HUES6 (cell line): ENCODE measurements at regions not wholly inside any gene's neighbourhood (a gene's known extent, or its start where the extent isn't known, plus 50 kb on each side); places are given as distances from the start of the nearest gene placed in this dataset.

ENCODE experiments used
- H3K27ac ChIP-seq: 2 replicates; pipeline ENCODE4 v1.7.0; 2013; ENCODE audit warnings: low read depth, mild to moderate bottlenecking, low read length, inconsistent platforms
- H3K27me3 ChIP-seq: 2 replicates; pipeline ENCODE4 v1.6.1; 2013; ENCODE audit warnings: low read length; ENCODE audit not compliant: control insufficient read depth, insufficient read depth
- H3K36me3 ChIP-seq: 2 replicates; pipeline ENCODE4 v1.6.1; 2013; ENCODE audit warnings: low read length; ENCODE audit not compliant: control insufficient read depth, insufficient read depth
- H3K4me1 ChIP-seq: 2 replicates; pipeline ENCODE4 v1.6.1; 2013; ENCODE audit warnings: low read length; ENCODE audit not compliant: control insufficient read depth, insufficient read depth
- H3K4me3 ChIP-seq: 2 replicates; pipeline ENCODE4 v1.5.1; 2013; ENCODE audit warnings: low read depth, low read length
- H3K9ac ChIP-seq: one replicate; pipeline ENCODE4 v1.6.1; 2013; ENCODE audit warnings: mild to moderate bottlenecking, low read length
- H3K9me3 ChIP-seq: 2 replicates; pipeline ENCODE4 v1.6.1; 2013; ENCODE audit warnings: low read depth, low read length; ENCODE audit not compliant: control insufficient read depth, insufficient read depth

DNA sequence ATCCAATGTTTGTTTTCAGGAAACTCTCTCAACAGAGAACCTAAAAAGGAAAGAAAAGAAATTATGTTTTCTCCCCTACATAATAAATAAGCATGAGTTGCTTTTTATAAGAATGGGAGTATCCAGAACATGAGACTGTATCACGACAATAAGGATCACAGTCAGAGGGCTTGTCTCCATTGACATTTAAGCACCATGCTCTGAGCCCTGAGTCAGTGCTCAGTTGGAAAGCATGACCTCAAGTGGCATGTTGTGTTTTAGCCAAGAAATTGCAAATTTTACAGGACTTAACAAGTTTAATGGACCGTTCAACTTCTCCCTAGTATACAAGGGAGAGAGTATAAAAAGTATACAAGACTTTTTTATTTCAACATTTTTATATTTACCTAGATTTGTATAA lies 431.6 kb downstream of the GJA1 start:
- H3K4me3 ChIP-seq: no peak overlapping the region
- no peak overlapping the region for H3K9ac ChIP-seq
- no peak overlapping the region for H3K27ac ChIP-seq
- H3K27me3 ChIP-seq: no peaks in the 10 kb centered on the region
- H3K4me1 ChIP-seq: no peaks in the 10 kb centered on the region; the same call in 1 of the 2 replicates
- no peaks in the 10 kb centered on the region; the same call in 1 of the 2 replicates for H3K36me3 ChIP-seq
- H3K9me3 ChIP-seq: peaks cover 10% of the 10 kb centered on the region

DNA sequence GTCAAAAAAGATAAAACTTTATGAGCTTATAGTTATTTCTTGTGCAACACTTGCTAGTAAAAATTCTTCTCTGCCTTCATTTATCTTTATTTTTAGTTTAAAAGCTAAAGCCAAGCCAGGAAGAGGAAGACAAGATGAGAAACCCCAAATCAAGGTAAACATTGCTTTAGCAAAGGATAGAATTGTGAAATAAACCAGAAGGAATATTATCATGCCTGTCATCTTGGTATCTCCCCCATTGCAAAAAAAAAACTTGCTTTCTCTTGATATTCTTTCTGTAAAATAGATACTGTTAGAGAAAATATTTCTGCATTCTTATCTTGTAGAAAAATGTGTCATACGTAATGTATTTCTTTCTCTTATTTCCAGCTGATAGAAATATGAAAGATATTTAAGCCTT lies 432.8 kb downstream of the GJA1 start:
- H3K27me3 ChIP-seq: no peaks in the 10 kb centered on the region

DNA sequence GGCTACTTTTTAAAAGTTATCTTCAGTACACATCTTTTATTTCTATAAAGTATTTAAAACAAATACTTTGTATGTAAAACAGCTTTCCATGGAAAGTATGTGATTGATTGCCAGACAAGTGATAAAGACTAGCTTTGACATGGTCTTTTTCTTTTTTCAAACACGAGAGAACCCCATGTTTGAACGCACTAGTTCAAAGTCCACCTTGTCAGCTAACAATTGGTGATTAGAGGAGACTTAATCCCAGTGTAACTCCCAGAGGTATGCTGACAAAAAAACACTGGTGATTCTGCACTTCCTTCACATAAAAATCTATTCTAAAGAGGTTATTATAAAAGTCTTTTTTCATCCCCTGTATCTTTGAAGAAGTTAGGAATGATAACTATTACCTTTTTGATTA lies 438.1 kb downstream of the GJA1 start:
- H3K9me3 ChIP-seq: peaks cover 27% of the 10 kb centered on the region
- H3K36me3 ChIP-seq: no peaks in the 10 kb centered on the region; the same call in 1 of the 2 replicates

More for the DNA sequence above, 432.8 kb downstream of the GJA1 start:
- Histone ChIP-seq H3K9ac (no peak overlapping the region), H3K9me3 (peaks cover 20% of the 10 kb centered on the region), H3K4me1 (no peaks in the 10 kb centered on the region; the same call in 1 of the 2 replicates), H3K4me3 (no peak overlapping the region), H3K27ac (no peak overlapping the region), H3K36me3 (no peaks in the 10 kb centered on the region; the same call in 1 of the 2 replicates)

DNA sequence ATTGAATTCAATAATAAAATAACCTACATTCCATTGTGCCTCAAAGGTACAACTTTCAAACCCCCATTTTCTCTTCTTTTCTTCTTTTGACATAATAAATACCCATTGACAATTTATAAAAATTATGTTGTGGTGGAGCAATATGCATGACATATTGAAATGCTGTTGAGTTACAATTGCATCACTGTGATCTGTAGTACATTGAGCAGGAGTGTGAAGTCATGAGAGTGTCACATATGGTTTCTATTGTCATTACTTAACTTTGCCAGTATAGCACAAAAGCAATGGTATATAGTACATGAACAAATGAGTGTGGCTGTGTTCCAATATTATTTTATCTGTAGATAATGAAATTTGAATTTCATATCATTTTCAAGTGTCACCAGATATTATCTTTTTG lies 441.3 kb downstream of the GJA1 start:
- no peaks in the 10 kb centered on the region for H3K36me3 ChIP-seq
- no peak overlapping the region for H3K9ac ChIP-seq
- H3K9me3 ChIP-seq: peaks cover 21% of the 10 kb centered on the region
- H3K27ac ChIP-seq: no peak overlapping the region
- no peaks in the 10 kb centered on the region for H3K27me3 ChIP-seq
- no peaks in the 10 kb centered on the region for H3K4me1 ChIP-seq
- H3K4me3 ChIP-seq: no peak overlapping the region

More for the DNA sequence above, 438.1 kb downstream of the GJA1 start:
- Histone ChIP-seq H3K27ac (no peak overlapping the region), H3K9ac (no peak overlapping the region), H3K4me3 (no peak overlapping the region), H3K4me1 (no peaks in the 10 kb centered on the region), H3K27me3 (no peaks in the 10 kb centered on the region)

DNA sequence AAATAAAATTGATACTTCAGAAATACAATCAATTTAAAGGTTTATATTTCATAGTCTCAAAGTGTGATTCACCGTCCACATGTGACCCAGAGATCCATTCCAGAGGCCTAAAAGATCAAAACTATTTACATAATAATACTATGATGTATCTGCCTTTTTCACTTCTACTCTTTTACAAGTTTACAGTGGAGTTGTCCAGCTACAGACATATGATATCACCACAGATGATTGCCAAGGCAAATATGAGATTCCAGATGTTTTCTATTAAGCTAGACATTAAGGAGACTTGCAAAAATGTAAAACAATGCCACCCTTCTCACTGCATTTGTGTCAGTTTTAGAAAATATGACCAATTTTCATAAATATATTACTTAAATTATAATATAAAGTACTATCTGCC lies 443.7 kb downstream of the GJA1 start:
- Histone ChIP-seq H3K9ac (no peak overlapping the region), H3K4me1 (no peaks in the 10 kb centered on the region), H3K9me3 (peaks cover 7% of the 10 kb centered on the region; the same call in 1 of the 2 replicates), H3K4me3 (no peak overlapping the region), H3K27me3 (no peaks in the 10 kb centered on the region), H3K36me3 (no peaks in the 10 kb centered on the region), H3K27ac (no peak overlapping the region)

DNA sequence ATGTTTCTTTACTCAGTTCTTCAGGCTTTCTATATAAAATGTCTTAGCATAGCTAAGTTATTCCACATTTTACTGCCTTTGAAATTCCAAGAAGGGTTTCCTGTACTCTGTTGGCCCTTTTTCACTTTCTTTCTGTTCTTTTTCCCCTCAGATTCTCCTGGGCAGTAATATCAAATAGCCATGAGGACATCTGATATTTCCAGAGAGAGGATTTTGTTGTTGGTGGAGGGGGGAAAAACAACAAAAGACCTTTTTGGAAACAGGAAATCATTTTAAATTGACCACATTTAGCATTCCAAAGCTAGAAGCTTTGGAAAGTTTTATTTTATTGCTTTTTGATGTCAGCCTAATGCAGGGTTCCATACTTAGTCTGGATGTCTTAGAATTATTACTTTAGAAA lies 445.4 kb downstream of the GJA1 start:
- no peaks in the 10 kb centered on the region for H3K4me1 ChIP-seq
- no peak overlapping the region for H3K4me3 ChIP-seq
- H3K27me3 ChIP-seq: no peaks in the 10 kb centered on the region
- peaks cover 2% of the 10 kb centered on the region; the same call in 1 of the 2 replicates for H3K9me3 ChIP-seq
- no peak overlapping the region for H3K27ac ChIP-seq
- H3K9ac ChIP-seq: no peak overlapping the region
- no peaks in the 10 kb centered on the region for H3K36me3 ChIP-seq

DNA sequence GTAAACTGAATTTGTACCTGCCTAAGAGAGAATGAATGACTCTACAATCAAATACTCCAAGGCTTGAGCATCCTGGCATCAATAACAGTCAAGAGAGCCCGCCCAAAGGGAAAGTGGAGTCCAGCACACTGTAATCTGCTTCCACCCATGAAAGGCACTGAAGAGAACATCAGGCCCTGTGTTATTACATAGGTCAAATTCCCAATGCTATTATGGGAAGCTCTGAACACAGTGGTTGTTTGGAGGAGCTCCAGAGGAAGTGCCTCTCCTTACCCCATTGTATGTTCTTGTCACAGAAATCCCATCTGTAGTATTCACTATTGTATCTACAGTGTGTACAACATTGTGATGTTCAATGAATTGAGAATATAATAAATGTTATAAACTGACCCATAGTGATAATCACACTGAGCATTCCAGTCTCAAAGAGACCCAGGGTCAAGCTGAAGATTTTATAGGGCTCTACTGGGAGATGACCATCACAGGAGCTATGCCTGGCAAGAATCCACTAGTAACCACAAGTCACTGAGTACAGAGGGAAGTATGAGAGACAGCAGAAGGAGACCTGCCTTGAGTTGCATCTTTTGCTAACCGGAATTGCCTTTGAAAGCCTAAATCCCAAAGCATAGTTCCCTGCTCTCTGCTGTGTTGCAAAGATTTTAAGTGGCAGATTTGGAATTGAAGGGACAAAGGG lies 446.7 kb downstream of the GJA1 start:
- no peaks in the 10 kb centered on the region for H3K27me3 ChIP-seq
- no peaks in the 10 kb centered on the region for H3K36me3 ChIP-seq
- H3K4me3 ChIP-seq: no peak overlapping the region
- no peak overlapping the region for H3K9ac ChIP-seq
- H3K27ac ChIP-seq: no peak overlapping the region
- no peaks in the 10 kb centered on the region for H3K4me1 ChIP-seq
- H3K9me3 ChIP-seq: no peaks in the 10 kb centered on the region

DNA sequence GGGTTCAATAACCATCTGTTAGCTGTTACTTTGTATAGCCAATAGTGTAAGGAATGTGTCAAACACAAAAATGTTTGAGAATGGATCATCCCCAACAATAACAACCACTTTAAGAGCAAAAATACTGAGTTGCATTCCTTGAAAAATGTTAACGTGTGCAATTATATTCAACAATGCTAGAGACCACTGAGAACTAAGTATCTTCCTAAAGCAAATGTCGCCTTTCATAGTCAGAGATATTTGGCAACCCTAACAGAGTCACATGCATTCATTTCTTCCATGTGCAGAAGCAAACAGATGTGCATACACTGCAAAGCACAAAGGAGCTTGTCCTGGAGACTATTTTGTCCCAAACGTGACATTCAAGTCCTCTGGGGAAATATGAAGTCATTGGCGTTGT lies 448.6 kb downstream of the GJA1 start:
- no peak overlapping the region for H3K27ac ChIP-seq
- no peaks in the 10 kb centered on the region for H3K36me3 ChIP-seq

DNA sequence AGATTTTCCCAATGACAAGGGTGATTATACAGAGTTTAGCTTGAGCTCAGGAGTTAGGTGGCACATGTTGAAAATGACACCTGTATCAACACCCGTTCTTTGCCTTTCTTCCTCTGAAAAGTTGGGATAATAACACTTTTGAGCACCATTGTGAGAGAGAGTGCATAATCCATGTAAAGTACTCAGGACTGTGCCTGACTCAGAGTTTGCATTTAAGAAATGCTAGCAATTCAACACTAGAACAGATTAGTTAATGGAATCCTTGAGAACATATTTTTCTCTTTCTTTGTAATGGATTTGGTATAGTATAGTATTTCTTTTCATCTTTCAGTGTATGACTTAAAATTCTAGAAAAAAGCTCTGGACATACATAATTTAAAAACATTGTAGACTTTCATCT lies 449.2 kb downstream of the GJA1 start:
- Histone ChIP-seq H3K27ac (no peak overlapping the region), H3K9me3 (no peaks in the 10 kb centered on the region), H3K4me1 (peaks cover 1% of the 10 kb centered on the region; the same call in 1 of the 2 replicates), H3K27me3 (no peaks in the 10 kb centered on the region), H3K9ac (no peak overlapping the region), H3K4me3 (no peak overlapping the region), H3K36me3 (no peaks in the 10 kb centered on the region)

More for the DNA sequence above, 448.6 kb downstream of the GJA1 start:
- Histone ChIP-seq H3K4me3 (no peak overlapping the region), H3K27me3 (no peaks in the 10 kb centered on the region), H3K9ac (no peak overlapping the region), H3K4me1 (no peaks in the 10 kb centered on the region), H3K9me3 (no peaks in the 10 kb centered on the region)

DNA sequence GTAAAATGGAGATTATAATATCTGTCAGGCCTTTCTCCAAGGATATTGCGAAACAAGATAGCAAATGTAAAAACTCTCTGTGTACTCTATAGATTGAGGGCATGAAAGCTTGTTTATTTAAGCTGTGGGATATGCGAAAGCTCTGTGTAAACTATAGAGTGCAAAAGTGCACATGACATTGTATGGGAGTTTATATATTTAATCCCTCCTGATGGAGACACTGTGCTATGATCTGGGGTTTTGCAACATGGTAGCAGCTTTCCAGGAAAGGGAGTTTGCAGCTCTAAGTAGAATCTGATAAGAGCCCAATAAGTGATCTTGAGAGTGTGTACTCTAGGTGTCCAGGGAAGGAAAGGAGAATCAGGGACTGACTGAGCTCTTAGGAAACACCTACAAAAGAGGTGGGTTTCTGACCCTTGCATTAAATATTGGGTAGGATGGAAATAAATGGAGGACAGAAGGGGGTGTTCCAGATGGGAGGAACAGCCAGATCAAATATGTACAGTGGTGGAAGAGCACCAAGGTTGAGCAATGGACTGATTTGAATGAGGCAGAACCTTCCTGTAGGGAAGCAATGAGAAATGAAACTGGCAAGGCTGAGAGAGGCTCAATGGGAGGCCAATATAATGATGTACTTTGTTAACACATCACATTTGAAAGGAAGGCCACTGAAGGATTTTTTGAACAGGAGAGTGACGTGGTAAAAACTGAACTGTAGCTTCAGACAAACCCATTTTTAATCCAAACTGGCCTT lies 450.1 kb downstream of the GJA1 start:
- no peak overlapping the region for H3K9ac ChIP-seq
- no peaks in the 10 kb centered on the region for H3K9me3 ChIP-seq
- H3K4me3 ChIP-seq: no peak overlapping the region
- H3K4me1 ChIP-seq: peaks cover 11% of the 10 kb centered on the region
- no peak overlapping the region for H3K27ac ChIP-seq
- H3K36me3 ChIP-seq: no peaks in the 10 kb centered on the region
- no peaks in the 10 kb centered on the region for H3K27me3 ChIP-seq

DNA sequence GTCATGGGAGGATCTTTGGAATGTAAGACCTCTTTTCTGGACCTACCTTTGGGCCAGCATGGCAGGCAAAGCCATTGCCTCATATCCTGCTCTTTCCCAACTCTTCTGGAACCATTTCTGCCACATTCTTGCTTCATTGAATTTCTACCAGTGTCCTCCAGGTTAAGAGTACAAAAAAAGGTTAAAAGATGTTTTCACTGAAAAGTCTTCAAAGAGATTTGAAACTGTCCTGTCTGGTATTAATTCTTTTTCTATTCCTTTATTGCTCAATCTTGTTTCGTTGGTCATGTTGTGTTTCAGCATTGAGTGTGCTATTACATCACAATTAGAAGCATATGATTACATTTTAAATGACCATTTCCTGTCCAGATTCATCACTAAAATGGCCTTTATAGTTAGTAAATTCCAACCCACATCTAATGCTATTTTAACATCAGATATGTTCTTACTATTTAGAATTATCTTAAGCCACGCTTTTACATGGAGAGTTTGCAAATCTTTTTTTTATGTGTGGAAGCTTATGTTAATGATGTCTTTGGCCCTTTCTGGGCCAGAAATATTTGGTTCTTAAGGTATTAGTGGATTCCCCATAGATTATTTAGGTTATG lies 450.9 kb downstream of the GJA1 start:
- Histone ChIP-seq H3K9ac (no peak overlapping the region), H3K4me1 (peaks cover 16% of the 10 kb centered on the region), H3K36me3 (no peaks in the 10 kb centered on the region), H3K4me3 (no peak overlapping the region), H3K9me3 (no peaks in the 10 kb centered on the region), H3K27ac (no peak overlapping the region), H3K27me3 (no peaks in the 10 kb centered on the region)
